Mesodermal cell (in vitro differentiated cells): ENCODE measurements at regions not wholly inside any gene's neighbourhood (a gene's known extent, or its start where the extent isn't known, plus 50 kb on each side); places are given as distances from the start of the nearest gene placed in this dataset.

Experiments used
- H3K27ac ChIP-seq: 2 replicates; pipeline ENCODE4 v1.7.0; 2013; ENCODE audit warnings: mild to moderate bottlenecking, low read depth, low read length, moderate library complexity; ENCODE audit not compliant: severe bottlenecking
- H3K36me3 ChIP-seq: 2 replicates; pipeline ENCODE4 v1.7.1; 2013; ENCODE audit warnings: mild to moderate bottlenecking, low read length, moderate library complexity; ENCODE audit not compliant: control insufficient read depth, insufficient read depth
- H3K4me1 ChIP-seq: one replicate; pipeline ENCODE4 v1.7.1; 2013; ENCODE audit warnings: mild to moderate bottlenecking, low read length; ENCODE audit not compliant: insufficient read depth, control insufficient read depth, poor library complexity, severe bottlenecking
- H3K4me3 ChIP-seq: 2 replicates; pipeline ENCODE4 v1.7.0; 2013; ENCODE audit warnings: low read length, control low read depth, mild to moderate bottlenecking; ENCODE audit not compliant: insufficient read depth, poor library complexity, severe bottlenecking; ENCODE audit errors: extremely low read depth
- H3K9me3 ChIP-seq: 2 replicates; pipeline ENCODE4 v1.7.1; 2013; ENCODE audit warnings: mild to moderate bottlenecking, low read length, moderate library complexity; ENCODE audit not compliant: control insufficient read depth
- whole genome bisulfite sequencing, 2 experiments: methylation state at CpG; one replicate each; pipeline ENCODE4 v1.1.5; 2013; ENCODE audit warnings: missing lambda C conversion rate in 2 of 2; ENCODE audit not compliant: insufficient coverage in 2 of 2; 5-methylcytosine and 5-hydroxymethylcytosine counted together

- H3K4me1 ChIP-seq: no peaks in the 10 kb centered on the region
- 91 to 100% methylated on average over 1 of the region's 1 CpG for whole genome bisulfite sequencing, 2 experiments
These were observed 146.9 kb upstream of the MRPS30 start for GRCh38 chr5:44661851-44662250.

GRCh38 chr5:44660251-44660650, 148.5 kb upstream of the MRPS30 start:
- H3K36me3 ChIP-seq: no peaks in the 10 kb centered on the region
- no peak overlapping the region for H3K27ac ChIP-seq
- no peak overlapping the region for H3K4me3 ChIP-seq
- H3K4me1 ChIP-seq: no peaks in the 10 kb centered on the region
- peaks cover 5% of the 10 kb centered on the region for H3K9me3 ChIP-seq

More at GRCh38 chr5:44661851-44662250, 146.9 kb upstream of the MRPS30 start:
- no peak overlapping the region for H3K4me3 ChIP-seq
- no peak overlapping the region for H3K27ac ChIP-seq
- H3K9me3 ChIP-seq: no peaks in the 10 kb centered on the region
- no peaks in the 10 kb centered on the region for H3K36me3 ChIP-seq

GRCh38 chr5:44659334-44659733, 149.4 kb upstream of the MRPS30 start:
- WGBS, 2 experiments: 83 to 88% methylated on average over 1 to 3 of the region's 3 CpGs
- no peaks in the 10 kb centered on the region for H3K36me3 ChIP-seq
- H3K27ac ChIP-seq: no peak overlapping the region
- no peaks in the 10 kb centered on the region for H3K4me1 ChIP-seq
- peaks cover 5% of the 10 kb centered on the region for H3K9me3 ChIP-seq
- H3K4me3 ChIP-seq: no peak overlapping the region

- Histone ChIP-seq H3K27ac (no peak overlapping the region), H3K4me3 (no peak overlapping the region), H3K4me1 (no peaks in the 10 kb centered on the region), H3K9me3 (peaks cover 5% of the 10 kb centered on the region), H3K36me3 (no peaks in the 10 kb centered on the region)
- WGBS, 2 experiments: 100% methylated on average over 1 of the region's 2 CpGs; no CpG with 5 or more reads in 1 of the 2 experiments
These were observed 156.1 kb upstream of the MRPS30 start for GRCh38 chr5:44652674-44653073.

GRCh38 chr5:44646016-44646415, 162.7 kb upstream of the MRPS30 start:
- Histone ChIP-seq H3K27ac (peak overlapping the region; percentile 50), H3K4me3 (no peak overlapping the region)
- WGBS, 2 experiments: 29 to 35% methylated on average over 3 of the region's 4 CpGs

GRCh38 chr5:44645502-44645901, 163.2 kb upstream of the MRPS30 start:
- Histone ChIP-seq H3K27ac (peak overlapping the region; percentile 70), H3K9me3 (no peaks in the 10 kb centered on the region), H3K36me3 (no peaks in the 10 kb centered on the region), H3K4me1 (peaks cover 8% of the 10 kb centered on the region), H3K4me3 (no peak overlapping the region)
- WGBS, 2 experiments: no CpG with 5 or more reads among the region's 2 CpGs

More at GRCh38 chr5:44646016-44646415, 162.7 kb upstream of the MRPS30 start:
- Histone ChIP-seq H3K9me3 (no peaks in the 10 kb centered on the region), H3K36me3 (no peaks in the 10 kb centered on the region), H3K4me1 (peaks cover 8% of the 10 kb centered on the region)

- 100% methylated on average over 1 to 2 of the region's 3 CpGs for WGBS, 2 experiments
- Histone ChIP-seq H3K27ac (no peak overlapping the region), H3K36me3 (no peaks in the 10 kb centered on the region), H3K4me3 (no peak overlapping the region), H3K9me3 (no peaks in the 10 kb centered on the region), H3K4me1 (peaks cover 8% of the 10 kb centered on the region)
These were observed 164.1 kb upstream of the MRPS30 start for GRCh38 chr5:44644628-44645027.

- WGBS, 2 experiments: 86 to 95% methylated on average over 2 of the region's 2 CpGs
- Histone ChIP-seq H3K27ac (no peak overlapping the region), H3K9me3 (no peaks in the 10 kb centered on the region), H3K4me3 (no peak overlapping the region), H3K4me1 (peaks cover 8% of the 10 kb centered on the region), H3K36me3 (no peaks in the 10 kb centered on the region)
These were observed 166.9 kb upstream of the MRPS30 start for GRCh38 chr5:44641820-44642219.

- Histone ChIP-seq H3K9me3 (no peaks in the 10 kb centered on the region), H3K36me3 (no peaks in the 10 kb centered on the region), H3K27ac (no peak overlapping the region), H3K4me3 (no peak overlapping the region), H3K4me1 (peaks cover 4% of the 10 kb centered on the region)
- WGBS, 2 experiments: 83 to 91% methylated on average over 4 to 5 of the region's 5 CpGs
These were observed 167.7 kb upstream of the MRPS30 start for GRCh38 chr5:44640945-44641456.

GRCh38 chr5:44637916-44638869, 170.6 kb upstream of the MRPS30 start:
- Histone ChIP-seq H3K9me3 (no peaks in the 10 kb centered on the region), H3K4me3 (no peak overlapping the region), H3K27ac (no peak overlapping the region), H3K36me3 (no peaks in the 10 kb centered on the region), H3K4me1 (no peaks in the 10 kb centered on the region)
- WGBS, 2 experiments: 81 to 85% methylated on average over 6 to 7 of the region's 12 CpGs

GRCh38 chr5:44632344-44632743, 176.4 kb upstream of the MRPS30 start:
- Histone ChIP-seq H3K36me3 (no peaks in the 10 kb centered on the region), H3K9me3 (no peaks in the 10 kb centered on the region), H3K4me3 (no peak overlapping the region), H3K27ac (no peak overlapping the region), H3K4me1 (no peaks in the 10 kb centered on the region)
- WGBS, 2 experiments: no CpG with 5 or more reads among the region's 1 CpG
